HG03097 (cell line): ENCODE measurements at regions not wholly inside any gene's neighbourhood (a gene's known extent, or its start where the extent isn't known, plus 50 kb on each side); places are given as distances from the start of the nearest gene placed in this dataset.

Experiments
- ATAC-seq: cut with Tn5 transposase; IDR thresholded peaks from one replicate; pipeline ENCODE4 v1.9.1; 2021; ENCODE audit not compliant: unreplicated experiment, low FRiP score

GRCh38 chr1:217373761-217374701 lies 256.9 kb downstream of the GPATCH2 start:
- no peak for ATAC-seq

GRCh38 chr1:217372049-217372970 lies 258.6 kb downstream of the GPATCH2 start:
- ATAC-seq, result no peak

- no peak for ATAC-seq
Measured at GRCh38 chr1:217370757-217371156, 260.1 kb downstream of the GPATCH2 start.

GRCh38 chr1:217369996-217370551 lies 260.8 kb downstream of the GPATCH2 start:
- no peak for ATAC-seq

GRCh38 chr1:217369271-217369981 lies 261.5 kb downstream of the GPATCH2 start:
- peak; percentile 79 for ATAC-seq

GRCh38 chr1:217364220-217364619 lies 266.7 kb downstream of the GPATCH2 start:
- ATAC-seq, result no peak

- no peak for ATAC-seq
Measured at GRCh38 chr1:217363319-217363718, 267.6 kb downstream of the GPATCH2 start.

- ATAC-seq, result no peak
Measured at GRCh38 chr1:217360510-217360909, 270.4 kb downstream of the GPATCH2 start.

GRCh38 chr1:217354895-217355294 lies 276.0 kb downstream of the GPATCH2 start:
- no peak for ATAC-seq

GRCh38 chr1:217348960-217349664 lies 281.8 kb downstream of the GPATCH2 start:
- no peak for ATAC-seq

- ATAC-seq, result no peak
Measured at GRCh38 chr1:217344712-217345111, 286.2 kb downstream of the GPATCH2 start.

GRCh38 chr1:217343907-217344306 lies 287.0 kb downstream of the GPATCH2 start:
- no peak for ATAC-seq

- ATAC-seq, result no peak
Measured at GRCh38 chr1:217342105-217342504, 288.8 kb downstream of the GPATCH2 start.

- no peak for ATAC-seq
Measured at GRCh38 chr1:217336724-217337123, 294.2 kb downstream of the GPATCH2 start.

GRCh38 chr1:217333939-217334338 lies 297.0 kb downstream of the GPATCH2 start:
- no peak for ATAC-seq

- no peak for ATAC-seq
Measured at GRCh38 chr1:217332431-217333065, 298.3 kb downstream of the GPATCH2 start.

GRCh38 chr1:217331698-217332097 lies 299.2 kb downstream of the GPATCH2 start:
- no peak for ATAC-seq

GRCh38 chr1:217327901-217328300 lies 303.0 kb downstream of the GPATCH2 start:
- ATAC-seq, result no peak

- peak; percentile 99 for ATAC-seq
Measured at GRCh38 chr1:217322834-217323233, 308.1 kb downstream of the GPATCH2 start.
